ENCODE measurements at regions not wholly inside any gene's neighbourhood (a gene's known extent, or its start where the extent isn't known, plus 50 kb on each side); places are given as distances from the start of the nearest gene placed in this dataset.
"Not testable (repeated sequence)": the region's sequence is repeated elsewhere in the genome, so short reads cannot be mapped to it uniquely, and the experiment has no call there.

DNA sequence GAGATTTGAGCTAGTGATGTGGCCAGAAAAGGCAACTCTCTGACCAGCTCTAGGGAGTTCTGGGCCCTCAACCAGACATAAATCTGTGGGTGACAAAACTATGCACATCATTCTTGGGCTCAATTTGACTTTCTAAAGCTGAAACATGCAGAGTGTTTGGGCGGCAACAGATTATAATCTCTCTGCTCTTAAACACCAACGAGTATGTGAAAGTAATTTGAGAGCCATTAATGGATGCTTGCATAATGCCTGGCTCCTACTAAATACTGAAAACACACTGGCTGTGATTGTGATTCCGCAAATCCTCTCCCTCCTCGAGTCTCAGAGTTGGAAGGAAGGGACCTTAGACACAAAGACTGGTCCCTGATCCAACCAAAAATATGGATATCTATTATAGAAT, 186.7 kb downstream of the UACA start:
- DNase-seq: no peak

DNA sequence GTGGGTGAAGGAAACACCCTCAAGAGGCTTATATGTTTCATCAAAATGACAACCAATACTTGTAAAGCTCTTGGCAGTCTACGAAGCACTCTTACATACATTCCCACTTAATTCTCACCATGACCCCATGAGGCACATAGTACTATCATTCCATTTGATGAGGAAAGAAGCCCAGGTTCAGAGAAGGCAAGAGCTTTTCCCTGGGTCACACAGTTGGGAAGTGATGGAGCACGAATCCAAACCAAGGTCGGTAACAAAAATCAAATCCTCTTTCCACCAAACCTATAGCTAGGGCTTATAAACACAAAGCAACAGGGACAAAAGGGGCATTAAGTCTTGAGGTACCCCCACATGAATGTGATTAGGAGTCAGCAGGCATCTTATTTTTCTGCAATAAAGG, 187.1 kb downstream of the UACA start:
- no peak for DNase-seq

GRCh38 chr15:70575231-70576226, 187.8 kb downstream of the UACA start:
- no peak for DNase-seq

DNA sequence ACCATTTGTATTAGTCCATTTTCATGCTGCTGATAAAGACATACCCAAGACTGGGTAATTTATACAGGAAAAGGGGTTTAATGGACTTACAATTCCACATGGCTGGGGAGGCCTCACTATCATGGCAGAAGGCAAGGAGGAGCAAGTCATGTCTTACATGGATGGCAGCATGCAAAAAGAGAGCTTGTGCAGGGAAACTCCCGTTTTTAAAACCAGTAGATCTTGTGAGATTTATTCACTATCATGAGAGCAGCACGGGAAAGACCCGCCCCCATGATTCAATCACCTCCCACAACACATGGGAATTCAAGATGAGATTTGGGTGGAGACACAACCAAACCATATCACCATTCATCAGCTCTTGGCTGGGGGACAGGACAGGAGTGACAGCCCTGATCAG, 189.0 kb downstream of the UACA start:
- DNase-seq: not testable (repeated sequence)

GRCh38 chr15:70573121-70573850, 190.1 kb downstream of the UACA start:
- DNase-seq: no peak

GRCh38 chr15:70569714-70570231, 193.6 kb downstream of the UACA start:
- DNase-seq: no peak

- no peak for DNase-seq
Observed at GRCh38 chr15:70569091-70569713, 194.2 kb downstream of the UACA start.

DNA sequence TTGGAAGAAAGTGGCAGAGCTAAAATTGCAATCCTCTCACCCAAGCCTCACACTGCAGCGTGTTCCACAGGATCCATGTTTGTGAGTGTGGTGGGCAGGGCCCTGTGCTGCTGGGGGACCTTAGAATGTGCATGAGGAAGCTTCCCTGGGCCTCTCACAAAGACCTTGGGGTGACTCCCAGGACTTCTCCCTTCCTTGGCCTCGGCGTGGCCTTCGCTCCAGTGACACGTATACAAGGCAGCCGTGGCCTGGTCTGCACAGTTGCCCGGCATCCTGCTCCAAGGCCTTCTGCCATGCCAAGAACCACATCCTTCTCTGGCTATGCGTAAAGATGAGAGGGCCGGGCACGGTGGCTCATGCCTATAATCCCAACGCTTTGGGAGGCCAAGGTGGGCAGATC, 196.4 kb downstream of the UACA start:
- no peak for DNase-seq

DNA sequence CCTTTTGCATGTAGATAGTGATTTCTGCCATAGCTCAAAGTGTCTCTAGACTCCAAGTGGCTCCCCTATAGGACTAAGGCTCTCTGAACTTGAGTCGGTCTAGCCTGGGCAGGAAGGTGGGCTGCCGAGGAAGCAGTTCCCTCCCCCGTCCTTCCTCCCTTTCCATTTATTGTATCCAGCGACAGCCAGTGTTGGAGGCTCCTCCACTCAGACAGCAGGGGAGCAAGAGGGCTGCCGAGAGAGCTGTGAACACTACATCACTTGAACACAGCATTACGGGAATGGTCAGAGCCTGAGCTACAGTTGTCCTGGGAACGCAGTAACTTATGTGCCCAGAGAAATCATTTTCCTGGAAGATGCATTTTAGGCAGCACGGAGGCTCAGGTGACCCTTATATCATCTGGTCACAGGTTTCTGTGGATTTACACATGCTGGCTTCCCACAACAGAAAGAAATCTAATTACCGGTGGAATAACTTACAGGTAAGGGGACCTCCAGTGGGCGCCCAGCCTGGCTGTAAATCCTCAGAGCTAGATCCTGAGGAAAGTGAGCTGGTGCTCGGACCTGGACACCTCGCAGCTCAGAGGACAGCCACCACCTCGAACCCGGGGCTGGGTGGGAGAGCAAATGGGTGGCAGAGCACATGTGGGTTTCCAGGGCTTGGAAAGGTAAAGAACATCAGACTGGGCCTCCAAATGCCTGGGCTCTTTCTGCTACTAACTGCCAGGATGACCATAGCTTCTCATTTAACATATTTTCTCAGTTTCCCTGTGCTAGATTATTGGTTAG, 197.1 kb downstream of the UACA start:
- DNase-seq: no peak

DNA sequence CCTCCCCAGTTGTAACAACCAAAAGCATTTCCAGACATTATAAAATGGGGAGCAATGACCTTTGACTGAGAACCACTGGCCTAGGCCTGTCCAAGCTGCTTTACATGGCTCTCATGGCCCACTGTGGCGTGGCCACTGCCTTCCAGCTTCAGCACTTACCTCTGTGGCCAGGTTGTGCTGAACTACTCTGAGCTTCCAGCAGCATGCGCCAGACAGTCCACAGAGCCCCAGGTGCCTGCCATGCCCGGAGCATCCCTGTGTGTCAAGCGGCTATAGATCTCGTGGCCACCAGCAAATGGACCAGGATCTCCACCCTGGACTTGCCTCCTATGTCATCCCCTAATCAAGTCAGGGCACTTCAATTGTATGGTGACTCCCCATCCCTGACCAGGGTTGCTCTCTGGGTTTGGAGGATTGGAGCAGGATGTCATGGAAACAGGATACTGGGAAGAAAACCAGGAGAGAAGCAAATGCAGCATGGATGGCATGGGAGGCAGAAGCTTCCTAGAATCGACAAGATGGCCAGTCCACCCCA, 199.7 kb downstream of the UACA start:
- DNase-seq: no peak

- no peak for DNase-seq
Observed at GRCh38 chr15:70562906-70563305, 200.5 kb downstream of the UACA start.

- DNase-seq: no peak
Observed at GRCh38 chr15:70561885-70562284, 201.5 kb downstream of the UACA start.

DNA sequence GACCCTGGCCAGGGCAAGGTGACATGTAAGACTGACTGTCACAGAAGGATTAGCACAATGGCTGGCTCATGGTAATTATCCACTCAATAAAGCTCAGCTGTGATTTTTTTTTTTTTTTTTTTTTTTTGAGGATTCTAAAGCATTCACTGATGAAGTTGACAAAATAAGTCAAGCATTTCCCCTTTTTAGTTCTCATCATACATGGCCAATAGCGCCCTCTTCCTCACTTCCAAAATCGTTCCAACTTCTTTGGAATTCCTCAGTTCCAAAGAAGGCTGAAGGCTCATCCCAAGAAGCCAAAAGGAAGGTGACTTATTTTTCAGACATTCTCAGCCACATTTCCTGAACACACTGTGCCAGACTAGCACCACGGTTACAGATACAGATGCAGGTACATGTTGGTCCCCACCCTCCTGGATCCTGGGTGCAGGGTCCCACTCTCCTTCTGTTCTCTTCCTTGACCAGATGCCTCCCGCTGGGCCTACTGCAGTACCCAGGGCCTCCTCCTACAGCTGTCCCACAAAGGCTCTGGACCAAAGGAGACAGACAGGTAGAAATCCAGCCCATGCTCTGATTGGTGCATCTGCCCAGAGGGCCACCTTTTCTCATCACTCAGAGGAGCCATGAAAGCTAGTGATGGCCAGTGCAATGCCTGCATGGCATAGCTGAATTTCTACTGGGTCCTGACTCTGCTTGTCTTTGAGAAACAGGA, 202.6 kb downstream of the UACA start:
- no peak for DNase-seq

DNA sequence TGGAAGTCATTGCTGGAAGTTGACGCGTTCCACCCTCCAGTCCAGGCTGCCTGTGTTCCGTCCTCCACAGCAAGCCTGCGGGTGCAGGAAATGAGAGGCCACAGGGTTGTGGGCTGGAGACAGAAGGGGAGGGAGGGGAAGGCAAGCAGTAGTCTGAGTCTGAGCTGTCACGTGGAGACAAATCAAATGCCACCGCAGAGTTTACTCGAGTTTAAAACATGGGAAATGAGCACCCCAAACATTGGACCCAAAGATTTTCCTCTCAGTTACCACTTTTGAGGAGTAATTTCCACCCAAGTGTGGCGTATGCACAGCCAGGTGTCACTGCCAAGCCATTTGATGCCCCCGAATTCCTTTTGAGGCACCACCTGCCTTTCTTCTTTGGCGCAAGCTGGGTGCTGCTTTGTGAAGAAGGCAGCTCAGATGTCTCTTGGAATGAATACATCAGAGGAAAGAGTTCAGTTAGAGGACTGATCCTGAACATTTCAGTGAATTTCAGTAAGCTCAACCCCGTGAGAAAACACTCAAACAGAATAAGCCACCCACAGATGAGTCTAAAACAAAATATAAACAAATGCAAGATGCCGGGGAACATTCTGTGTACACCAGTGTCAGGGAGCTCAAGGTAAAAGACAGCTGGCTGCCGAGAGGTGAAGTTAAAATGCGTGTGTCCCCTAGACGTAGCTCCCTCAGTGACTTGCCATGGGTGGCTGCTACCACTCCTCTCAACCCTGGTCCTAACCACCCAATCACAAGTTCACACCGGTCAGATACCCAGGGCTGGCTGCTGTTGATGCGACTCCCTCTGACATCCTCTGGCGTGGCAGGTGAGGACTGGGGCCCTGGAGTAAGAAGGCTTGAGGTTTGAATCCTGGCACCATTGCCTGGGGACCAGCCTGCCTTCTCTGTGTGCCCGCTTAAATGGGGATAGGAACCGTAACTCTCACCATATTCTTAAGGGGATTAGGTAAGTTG, 203.8 kb downstream of the UACA start:
- no peak for DNase-seq

GRCh38 chr15:70558406-70559264, 204.7 kb downstream of the UACA start:
- no peak for DNase-seq

- no peak for DNase-seq
Observed at GRCh38 chr15:70557521-70558258, 205.7 kb downstream of the UACA start.

DNA sequence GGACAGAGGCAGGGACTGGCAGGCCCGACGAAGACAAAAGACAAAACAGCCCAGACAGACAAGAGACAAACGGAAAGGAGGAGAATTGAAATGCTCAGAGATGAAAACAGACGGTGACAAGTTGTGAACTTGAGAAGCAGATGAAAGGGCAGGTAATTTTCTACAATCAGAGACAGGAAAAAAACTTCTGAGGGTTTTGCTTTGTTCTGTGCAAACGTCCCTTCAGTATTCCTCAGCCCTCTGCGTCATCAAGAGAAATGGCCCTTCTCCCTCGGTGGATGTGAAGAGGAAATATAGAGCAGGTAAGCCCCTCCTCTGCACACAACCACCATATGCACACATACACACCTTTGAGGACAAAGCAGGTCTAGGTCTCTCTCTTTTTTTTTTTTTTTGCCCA, 206.6 kb downstream of the UACA start:
- no peak for DNase-seq

GRCh38 chr15:70556151-70556741, 207.1 kb downstream of the UACA start:
- no peak for DNase-seq
